SK-N-SH (cell line): ENCODE measurements at regions not wholly inside any gene's neighbourhood (a gene's known extent, or its start where the extent isn't known, plus 50 kb on each side); places are given as distances from the start of the nearest gene placed in this dataset.

Experiments
- CTCF ChIA-PET: fragments of 300-600, 350-600 bp; formaldehyde crosslinking; extraction: SDS; loops from one replicate; lab custom pipeline; 2021; lab: Yijun Ruan, JAX
- POLR2A ChIA-PET: fragments of 350-600 bp; sonication (Branson Sonifier 250); formaldehyde crosslinking; extraction: SDS; loops from one replicate; lab custom pipeline; 2020; ENCODE audit warnings: antibody characterized with exemption, inconsistent platforms; lab: Yijun Ruan, JAX
- DNase-seq: peaks from one replicate; pipeline ENCODE4 v3.0.0; 2012
- H2AFZ ChIP-seq: fragments of 200-600 bp; sonication (generic); 2 replicates; pipeline ENCODE4 v1.8.1; 2016; ENCODE audit warnings: antibody characterized with exemption, mild to moderate bottlenecking, low read depth
- H3F3A ChIP-seq: fragments of 200-600 bp; sonication (generic); replicated peaks from 2 replicates; pipeline ENCODE3; 2016; ENCODE audit warnings: antibody characterized with exemption, mild to moderate bottlenecking; ENCODE audit not compliant: insufficient read depth
- H3K27ac ChIP-seq, 2 experiments: fragments of 200-500 bp in 1 of 2; fragments of 200-600 bp in 1 of 2; sonication (Bioruptor generic) in 1 of 2; sonication (generic), shearing (Covaris generic) in 1 of 2; 2 replicates each; pipeline versions ENCODE4 v1.5.1 to v1.6.1; 2014 to 2016; ENCODE audit warnings: low read depth in 2 of 2, inconsistent platforms in 1 of 2, low read length in 1 of 2, mild to moderate bottlenecking in 1 of 2, mixed read lengths in 1 of 2
- H3K27me3 ChIP-seq: fragments of 200-600 bp; sonication (generic), shearing (Covaris generic); 2 replicates; pipeline ENCODE4 v1.6.1; 2016; ENCODE audit warnings: mixed run types; ENCODE audit not compliant: insufficient read depth
- H3K36me3 ChIP-seq, 2 experiments: fragments of 200-500 bp in 1 of 2; fragments of 200-600 bp in 1 of 2; sonication (Bioruptor generic) in 1 of 2; sonication (generic) in 1 of 2; replicated peaks in 1 of 2; 2 replicates each; pipeline versions ENCODE3 to v1.5.1; 2014 to 2016; ENCODE audit warnings: low read length in 1 of 2, mild to moderate bottlenecking in 1 of 2; ENCODE audit not compliant: insufficient read depth in 2 of 2, control insufficient read depth in 1 of 2
- H3K4me1 ChIP-seq, 2 experiments: fragments of 200-500 bp in 1 of 2; fragments of 200-600 bp in 1 of 2; sonication (Bioruptor generic) in 1 of 2; sonication (generic), shearing (Covaris generic) in 1 of 2; 2 replicates each; pipeline versions ENCODE4 v1.5.1 to v1.6.1; 2014 to 2016; ENCODE audit warnings: low read depth in 1 of 2, low read length in 1 of 2, mixed run types in 1 of 2; ENCODE audit not compliant: insufficient read depth in 2 of 2, control insufficient read depth in 1 of 2
- H3K4me2 ChIP-seq: fragments of 200-600 bp; sonication (generic), shearing (Covaris generic); 2 replicates; pipeline ENCODE4 v1.6.1; 2017; ENCODE audit warnings: mixed run types
- H3K4me3 ChIP-seq, 2 experiments: fragments of 200-500 bp in 1 of 2; fragments of 200-600 bp in 1 of 2; sonication (Bioruptor generic) in 1 of 2; sonication (generic), shearing (Covaris generic) in 1 of 2; 2 replicates each; pipeline versions ENCODE4 v1.5.1 to v1.8.1; 2014 to 2016; ENCODE audit warnings: low read depth in 2 of 2, inconsistent platforms in 1 of 2, low read length in 1 of 2, mild to moderate bottlenecking in 1 of 2, mixed read lengths in 1 of 2, moderate library complexity in 1 of 2
- H3K79me2 ChIP-seq: fragments of 200-600 bp; sonication (generic); 2 replicates; pipeline ENCODE4 v1.8.1; 2017; ENCODE audit warnings: mild to moderate bottlenecking; ENCODE audit not compliant: insufficient read depth
- H3K9ac ChIP-seq: fragments of 200-600 bp; sonication (generic); 2 replicates; pipeline ENCODE4 v1.6.1; 2017; ENCODE audit warnings: mixed run types
- H3K9me2 ChIP-seq: fragments of 200-600 bp; sonication (generic); 2 replicates; pipeline ENCODE4 v1.6.1; 2017; ENCODE audit warnings: mixed run types
- H3K9me3 ChIP-seq: fragments of 200-600 bp; sonication (generic); 2 replicates; pipeline ENCODE4 v1.6.1; 2017; ENCODE audit warnings: mixed run types, mild to moderate bottlenecking, moderate library complexity
- H4K20me1 ChIP-seq: fragments of 200-600 bp; sonication (generic); 2 replicates; pipeline ENCODE4 v1.6.1; 2017; ENCODE audit warnings: mild to moderate bottlenecking, mixed run types; ENCODE audit not compliant: insufficient read depth
- CHD2 ChIP-seq: fragments of 150-350 bp; IDR thresholded peaks from 2 replicates; pipeline ENCODE4 v1.6.1; 2018; ENCODE audit warnings: low read length; ENCODE audit not compliant: partially characterized antibody
- ELF1 ChIP-seq: IDR thresholded peaks from 2 replicates; pipeline ENCODE4 v1.4.0; 2012
- EZH2phosphoT487 ChIP-seq: fragments of 200-600 bp; sonication (generic); IDR thresholded peaks from 2 replicates; pipeline ENCODE4 v1.6.1; 2017; ENCODE audit warnings: low read depth, mixed run types, mild to moderate bottlenecking, antibody characterized with exemption, moderate library complexity, borderline replicate concordance
- FOSL2 ChIP-seq: IDR thresholded peaks from 2 replicates; pipeline ENCODE4 v1.4.0; 2012; ENCODE audit warnings: low read depth, mild to moderate bottlenecking, moderate library complexity, borderline replicate concordance
- FOXJ3 ChIP-seq: sonication (generic); formaldehyde crosslinking; IDR thresholded peaks from 2 replicates; pipeline ENCODE4 v1.5.1; 2020; ENCODE audit warnings: mild to moderate bottlenecking, missing genetic modification reagents
- IRF3 ChIP-seq: fragments of 150-350 bp; IDR thresholded peaks from 2 replicates; pipeline ENCODE4 v1.6.1; 2016; ENCODE audit warnings: mild to moderate bottlenecking, low read depth, low read length
- MEF2A ChIP-seq: IDR thresholded peaks from 2 replicates; pipeline ENCODE4 v1.4.0; 2012; ENCODE audit warnings: low read depth, borderline replicate concordance
- MXI1 ChIP-seq: IDR thresholded peaks from 2 replicates; pipeline ENCODE4 v1.6.1; 2012; ENCODE audit warnings: mild to moderate bottlenecking, low read depth, low read length, improper control_type of control experiment
- RFX5 ChIP-seq: IDR thresholded peaks from 2 replicates; pipeline ENCODE4 v1.6.1; 2012; ENCODE audit warnings: mild to moderate bottlenecking, improper control_type of control experiment, low read length
- SIN3A ChIP-seq: IDR thresholded peaks from 2 replicates; pipeline ENCODE4 v1.6.1; 2012; ENCODE audit warnings: low read depth, mild to moderate bottlenecking, low read length, moderate library complexity, borderline replicate concordance
- SMC3 ChIP-seq: IDR thresholded peaks from 2 replicates; pipeline ENCODE4 v1.6.1; 2012; ENCODE audit warnings: low read depth, low read length, improper control_type of control experiment
- TCF12 ChIP-seq: IDR thresholded peaks from 2 replicates; pipeline ENCODE4 v1.4.0; 2012
- USF1 ChIP-seq: IDR thresholded peaks from 2 replicates; pipeline ENCODE4 v1.4.0; 2012; ENCODE audit warnings: low read depth, borderline replicate concordance
- WGBS: methylation state at CpG from one replicate; pipeline ENCODE4 v1.1.6; 2017; ENCODE audit warnings: low lambda C conversion rate; 5-methylcytosine and 5-hydroxymethylcytosine counted together
- TF ChIP-seq, protein P1 (sequence below): IDR thresholded peaks from 2 replicates; pipeline ENCODE4; 2012

DNA sequence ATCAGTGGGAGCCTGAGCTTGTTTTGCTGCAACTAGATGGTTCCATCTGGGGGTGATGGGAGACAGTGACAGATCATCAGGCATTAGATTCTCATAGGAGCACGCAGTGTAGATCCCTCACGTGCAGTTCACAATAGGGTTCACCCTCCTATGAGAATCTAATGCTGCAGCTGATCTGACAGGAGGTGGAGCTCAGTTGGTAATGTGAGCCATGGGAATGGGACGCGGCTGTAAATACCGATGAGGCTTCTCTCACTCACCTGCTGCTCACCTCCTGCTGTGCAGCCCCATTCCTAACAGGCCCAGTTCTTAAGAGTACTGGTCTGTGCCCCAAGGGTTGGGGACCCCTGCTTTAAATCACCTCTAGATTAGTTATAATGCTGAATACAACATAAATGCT lies 137.5 kb upstream of the PLEKHM1 start:
- no peaks in the 10 kb centered on the region for H3K27me3 ChIP-seq
- no peaks in the 10 kb centered on the region for H3K79me2 ChIP-seq
- POLR2A ChIA-PET = no interaction called here
- no peak for TF ChIP-seq MEF2A
- no peak for TF ChIP-seq FOSL2
- TF ChIP-seq IRF3 = no peak
- WGBS = 92% methylated on average over 5 of the region's 5 CpGs
- H3K4me3 ChIP-seq = no peak overlapping the region
- no peaks in the 10 kb centered on the region for H3K9me3 ChIP-seq
- no peak for DNase-seq
- H3K9me2 ChIP-seq = no peaks in the 10 kb centered on the region
- H2AFZ ChIP-seq = no peak overlapping the region
- no peak overlapping the region for H3K27ac ChIP-seq
- H4K20me1 ChIP-seq = no peaks in the 10 kb centered on the region
- no peak overlapping the region for H3K4me2 ChIP-seq
- H3K4me1 ChIP-seq = no peaks in the 10 kb centered on the region
- H3K36me3 ChIP-seq = peaks cover 4 to 27% of the 10 kb centered on the region in 2 experiments
- H3K9ac ChIP-seq = no peak overlapping the region
- CTCF ChIA-PET = interaction anchor here (0.9 to 4.5 kb wide), 2 partner anchors 12 kb away, joined by 4 to 27 read pairs; no protein-coding TSS in a partner anchor
- no peaks in the 10 kb centered on the region for H3F3A ChIP-seq

- Histone ChIP-seq H3K9me2 (no peaks in the 10 kb centered on the region), H3K27me3 (no peaks in the 10 kb centered on the region), H3K9me3 (no peaks in the 10 kb centered on the region), H3K4me2 (no peak overlapping the region), H3K79me2 (no peaks in the 10 kb centered on the region), H3K9ac (no peak overlapping the region), H2AFZ (no peak overlapping the region), H3K4me3 (no peak overlapping the region), H3F3A (no peaks in the 10 kb centered on the region), H4K20me1 (no peaks in the 10 kb centered on the region), H3K4me1 (no peaks in the 10 kb centered on the region), H3K36me3 (peaks cover 7 to 27% of the 10 kb centered on the region in 2 experiments), H3K27ac (no peak overlapping the region)
- CTCF ChIA-PET = interaction anchor here (1.1 to 4.5 kb wide), 2 partner anchors 8 to 220 kb away, joined by 3 to 27 read pairs; no protein-coding TSS in a partner anchor
- WGBS = 93% methylated on average over 2 of the region's 2 CpGs
- POLR2A ChIA-PET = no interaction called here
- DNase-seq = no peak
- TF ChIP-seq RFX5 (no peak), EZH2phosphoT487 (no peak), SIN3A (no peak), USF1 (no peak), SMC3 (no peak), FOSL2 (no peak), MXI1 (no peak), FOXJ3 (no peak), ELF1 (no peak), TCF12 (no peak), CHD2 (no peak)
- TF ChIP-seq, protein P1, sequence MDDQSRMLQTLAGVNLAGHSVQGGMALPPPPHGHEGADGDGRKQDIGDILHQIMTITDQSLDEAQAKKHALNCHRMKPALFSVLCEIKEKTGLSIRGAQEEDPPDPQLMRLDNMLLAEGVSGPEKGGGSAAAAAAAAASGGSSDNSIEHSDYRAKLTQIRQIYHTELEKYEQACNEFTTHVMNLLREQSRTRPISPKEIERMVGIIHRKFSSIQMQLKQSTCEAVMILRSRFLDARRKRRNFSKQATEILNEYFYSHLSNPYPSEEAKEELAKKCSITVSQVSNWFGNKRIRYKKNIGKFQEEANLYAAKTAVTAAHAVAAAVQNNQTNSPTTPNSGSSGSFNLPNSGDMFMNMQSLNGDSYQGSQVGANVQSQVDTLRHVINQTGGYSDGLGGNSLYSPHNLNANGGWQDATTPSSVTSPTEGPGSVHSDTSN = no peak
Observed at GRCh38 chr17:45631941-45632340, 141.4 kb upstream of the PLEKHM1 start.
